ENCODE measurements at regions not wholly inside any gene's neighbourhood (a gene's known extent, or its start where the extent isn't known, plus 50 kb on each side); places are given as distances from the start of the nearest gene placed in this dataset.
A peak's percentile ranks its signal among the peaks of the same experiment; 100 is the strongest.
"Not testable (repeated sequence)": the region's sequence is repeated elsewhere in the genome, so short reads cannot be mapped to it uniquely, and the experiment has no call there.

DNA sequence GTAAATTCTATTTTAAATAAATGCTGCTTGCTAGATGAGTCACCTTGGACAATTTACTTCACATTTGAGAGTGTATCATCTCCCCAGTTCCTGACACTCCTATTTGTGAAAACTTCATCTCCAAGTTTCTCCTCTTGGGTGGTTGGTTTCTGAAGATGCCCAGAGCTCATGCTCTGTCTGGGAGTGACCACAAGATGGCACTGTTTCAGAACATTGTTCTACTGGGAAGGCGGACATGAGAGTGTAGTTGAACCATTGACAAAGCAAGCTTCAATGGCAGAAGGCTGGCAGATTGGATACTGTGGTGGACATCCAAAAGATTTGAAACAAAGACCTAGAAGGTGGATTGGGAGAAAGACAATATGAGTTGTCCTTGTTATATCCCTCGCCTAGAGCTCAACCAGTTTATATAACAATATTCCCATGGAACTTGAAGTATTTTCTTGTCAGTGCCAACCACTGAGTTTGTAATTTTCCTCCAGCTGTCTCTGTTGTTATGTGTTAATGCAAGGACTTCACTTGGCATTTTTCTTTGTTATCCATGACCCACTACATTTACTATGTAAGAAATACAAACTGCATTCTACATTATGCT, 234.3 kb upstream of the ANKH start:
- Histone ChIP-seq H3K27me3 (no peaks in the 10 kb centered on the region), H3K4me3 (no peak overlapping the region), H3K36me3 (no peaks in the 10 kb centered on the region), H3K9me3 (no peaks in the 10 kb centered on the region), H3K27ac (replicated peaks in 1 of 4) (no peak overlapping the region), H3K4me1 (no peaks in the 10 kb centered on the region)
- 67% methylated on average over 2 of the region's 2 CpGs for WGBS
- intact Hi-C loops (cut with DNase I), result loop anchor here (5.0 to 10.0 kb wide), 2 partner anchors 719 to 891 kb away; no protein-coding TSS in a partner anchor
- DNase-seq (ENCODE audit: extremely low spot score), result no peak
- TF ChIP-seq POLR2A (IDR thresholded peaks at IDR 0.05; ENCODE audit: low read depth), result no peak
- TF ChIP-seq POLR2AphosphoS5 (IDR thresholded peaks at IDR 0.05), result no peak
- TF ChIP-seq EP300 (IDR thresholded peaks at IDR 0.05), result no peak
- TF ChIP-seq, protein P1, sequence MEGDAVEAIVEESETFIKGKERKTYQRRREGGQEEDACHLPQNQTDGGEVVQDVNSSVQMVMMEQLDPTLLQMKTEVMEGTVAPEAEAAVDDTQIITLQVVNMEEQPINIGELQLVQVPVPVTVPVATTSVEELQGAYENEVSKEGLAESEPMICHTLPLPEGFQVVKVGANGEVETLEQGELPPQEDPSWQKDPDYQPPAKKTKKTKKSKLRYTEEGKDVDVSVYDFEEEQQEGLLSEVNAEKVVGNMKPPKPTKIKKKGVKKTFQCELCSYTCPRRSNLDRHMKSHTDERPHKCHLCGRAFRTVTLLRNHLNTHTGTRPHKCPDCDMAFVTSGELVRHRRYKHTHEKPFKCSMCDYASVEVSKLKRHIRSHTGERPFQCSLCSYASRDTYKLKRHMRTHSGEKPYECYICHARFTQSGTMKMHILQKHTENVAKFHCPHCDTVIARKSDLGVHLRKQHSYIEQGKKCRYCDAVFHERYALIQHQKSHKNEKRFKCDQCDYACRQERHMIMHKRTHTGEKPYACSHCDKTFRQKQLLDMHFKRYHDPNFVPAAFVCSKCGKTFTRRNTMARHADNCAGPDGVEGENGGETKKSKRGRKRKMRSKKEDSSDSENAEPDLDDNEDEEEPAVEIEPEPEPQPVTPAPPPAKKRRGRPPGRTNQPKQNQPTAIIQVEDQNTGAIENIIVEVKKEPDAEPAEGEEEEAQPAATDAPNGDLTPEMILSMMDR (IDR thresholded peaks at IDR 0.05), result peak; percentile 57 to 78 (median 71)

DNA sequence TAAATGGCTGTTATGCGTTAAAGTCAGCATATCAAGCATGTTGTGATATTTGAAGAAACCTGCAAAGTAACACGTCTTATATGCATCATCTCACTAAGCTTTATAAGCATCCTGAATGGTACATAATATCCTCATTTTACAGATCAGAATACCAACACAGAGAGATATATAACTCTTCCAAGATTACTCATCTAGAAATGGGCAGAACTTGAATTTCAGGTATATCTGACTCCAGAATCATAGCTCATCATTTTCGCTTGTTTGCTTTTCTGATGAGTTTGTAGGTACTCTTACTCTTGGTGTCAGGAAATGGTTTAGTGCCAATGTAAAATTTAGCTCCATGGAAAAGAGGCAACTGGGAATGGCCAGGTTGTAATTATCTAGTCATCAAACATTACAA, 232.3 kb upstream of the ANKH start:
- DNase-seq (ENCODE audit: extremely low spot score), result no peak
- H3K9me3 ChIP-seq, result no peaks in the 10 kb centered on the region
- no peaks in the 10 kb centered on the region for H3K36me3 ChIP-seq
- TF ChIP-seq, protein P1 (IDR thresholded peaks at IDR 0.05), result no peak
- TF ChIP-seq EP300 (IDR thresholded peaks at IDR 0.05) (no peak), POLR2A (IDR thresholded peaks at IDR 0.05; ENCODE audit: low read depth) (no peak), POLR2AphosphoS5 (IDR thresholded peaks at IDR 0.05) (no peak)
- WGBS, result 91% methylated on average over 3 of the region's 3 CpGs
- H3K4me1 ChIP-seq, result no peaks in the 10 kb centered on the region
- H3K4me3 ChIP-seq, result no peak overlapping the region
- no peak overlapping the region for H3K27ac ChIP-seq (replicated peaks in 1 of 4)
- intact Hi-C loops (cut with DNase I), result loop anchor here (10.0 kb wide), 1 partner anchor 721 kb away; no protein-coding TSS in a partner anchor
- no peaks in the 10 kb centered on the region for H3K27me3 ChIP-seq

DNA sequence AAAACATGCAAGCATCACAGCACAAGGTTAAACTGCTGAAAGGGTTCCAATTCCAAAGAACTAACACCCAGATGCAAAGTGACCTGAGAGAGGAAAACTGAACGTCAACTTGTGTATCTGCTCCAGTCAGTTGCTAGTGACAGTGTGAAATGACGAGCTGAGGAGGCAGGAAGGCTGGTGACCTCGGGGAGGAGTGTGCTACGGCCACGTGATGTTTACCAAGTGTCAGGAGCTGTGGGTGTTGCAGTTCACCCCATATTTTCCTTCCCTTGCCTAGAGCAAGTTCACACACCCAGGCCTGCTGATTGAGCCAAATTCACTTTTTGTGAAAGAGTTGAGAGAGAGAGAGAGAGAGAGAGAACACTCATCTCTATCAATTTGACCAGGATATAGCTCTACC, 231.6 kb upstream of the ANKH start:
- intact Hi-C loops (cut with DNase I), result loop anchor here (10.0 kb wide), 1 partner anchor 722 kb away; no protein-coding TSS in a partner anchor
- H3K4me3 ChIP-seq, result no peak overlapping the region
- TF ChIP-seq, protein P1 (IDR thresholded peaks at IDR 0.05), result no peak
- TF ChIP-seq POLR2AphosphoS5 (IDR thresholded peaks at IDR 0.05) (no peak), EP300 (IDR thresholded peaks at IDR 0.05) (no peak), POLR2A (IDR thresholded peaks at IDR 0.05; ENCODE audit: low read depth) (no peak)
- DNase-seq (ENCODE audit: extremely low spot score), result no peak
- H3K4me1 ChIP-seq, result no peaks in the 10 kb centered on the region
- no peaks in the 10 kb centered on the region for H3K9me3 ChIP-seq
- no peak overlapping the region for H3K27ac ChIP-seq (replicated peaks in 1 of 4)
- no peaks in the 10 kb centered on the region for H3K36me3 ChIP-seq
- H3K27me3 ChIP-seq, result no peaks in the 10 kb centered on the region
- WGBS, result 50% methylated on average over 5 of the region's 5 CpGs

DNA sequence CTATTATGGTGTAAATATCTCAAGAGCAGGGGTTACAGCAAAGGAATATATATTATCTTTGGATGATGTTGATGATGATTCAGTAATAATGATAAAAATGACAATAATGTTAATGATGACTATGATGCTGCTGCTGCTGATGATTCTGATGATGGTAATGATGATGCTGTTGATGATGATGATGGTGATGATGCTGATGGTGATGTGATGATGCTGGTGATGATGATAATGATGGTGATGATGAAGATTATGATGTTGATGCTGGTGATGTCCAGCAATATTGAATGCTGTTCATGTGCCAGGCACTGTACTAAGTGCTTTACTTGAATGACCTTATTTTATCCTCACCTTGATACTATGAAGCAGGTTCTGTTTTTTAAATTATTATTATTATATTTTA, 226.0 kb upstream of the ANKH start:
- Histone ChIP-seq H3K9me3 (no peaks in the 10 kb centered on the region), H3K27me3 (no peaks in the 10 kb centered on the region), H3K4me1 (no peaks in the 10 kb centered on the region), H3K27ac (replicated peaks in 1 of 4) (no peak overlapping the region), H3K4me3 (no peak overlapping the region), H3K36me3 (no peaks in the 10 kb centered on the region)
- intact Hi-C loops (cut with DNase I), result no loop called here
- DNase-seq (ENCODE audit: extremely low spot score), result no peak
- TF ChIP-seq POLR2AphosphoS5 (IDR thresholded peaks at IDR 0.05), result no peak
- no peak for TF ChIP-seq EP300 (IDR thresholded peaks at IDR 0.05)
- TF ChIP-seq, protein P1 (IDR thresholded peaks at IDR 0.05), result no peak
- no peak for TF ChIP-seq POLR2A (IDR thresholded peaks at IDR 0.05; ENCODE audit: low read depth)

DNA sequence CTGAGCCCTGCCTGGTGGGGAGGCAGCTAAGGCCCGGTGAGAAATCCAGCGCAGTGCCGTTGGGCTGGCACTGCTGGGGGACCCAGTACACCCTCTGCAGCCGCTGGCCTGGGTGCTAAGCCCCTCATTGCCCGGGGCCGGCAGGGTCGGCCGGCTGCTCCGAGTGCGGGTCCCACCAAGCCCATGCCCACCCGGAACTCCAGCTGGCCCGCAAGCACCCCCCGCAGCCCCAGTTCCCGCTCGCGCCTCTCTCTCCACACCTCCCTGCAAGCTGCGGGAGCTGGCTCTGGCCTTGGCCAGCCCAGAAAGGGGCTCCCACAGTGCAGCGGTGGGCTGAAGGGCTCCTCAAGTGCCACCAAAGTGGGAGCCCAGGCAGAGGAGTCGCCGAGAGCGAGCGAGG, 225.1 kb upstream of the ANKH start:
- H3K4me1 ChIP-seq; H3K9me3 ChIP-seq; H3K27me3 ChIP-seq; H3K27ac ChIP-seq (replicated peaks in 1 of 4); DNase-seq (ENCODE audit: extremely low spot score); H3K4me3 ChIP-seq; intact Hi-C loops (cut with DNase I); H3K36me3 ChIP-seq: not testable (repeated sequence)
- WGBS, result 93% methylated on average over 17 of the region's 22 CpGs

Measured in esophagus muscularis mucosa (tissue), 4 donors.